ENCODE measurements at regions not wholly inside any gene's neighbourhood (a gene's known extent, or its start where the extent isn't known, plus 50 kb on each side); places are given as distances from the start of the nearest gene placed in this dataset.

DNA sequence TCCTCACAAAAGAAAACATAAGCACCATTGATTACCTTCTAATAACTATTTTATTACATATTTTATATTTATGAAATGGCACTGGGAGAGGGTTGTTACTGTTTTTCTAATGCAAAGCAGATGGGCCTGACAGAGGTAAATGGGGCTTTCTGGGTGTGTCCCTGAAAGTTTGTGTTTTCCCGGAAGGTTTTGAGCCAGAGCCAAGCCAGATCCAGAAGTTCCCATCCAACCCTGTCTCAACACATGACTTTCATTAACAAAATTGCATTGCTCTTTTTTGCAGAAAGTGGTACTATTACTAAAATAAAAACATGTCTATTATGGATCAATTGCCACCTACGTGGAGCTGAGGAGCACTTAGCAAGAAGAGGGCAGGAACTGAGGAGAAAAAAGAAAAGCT, 181.3 kb downstream of the RAB28 start:
- TF ChIP-seq, protein P1, sequence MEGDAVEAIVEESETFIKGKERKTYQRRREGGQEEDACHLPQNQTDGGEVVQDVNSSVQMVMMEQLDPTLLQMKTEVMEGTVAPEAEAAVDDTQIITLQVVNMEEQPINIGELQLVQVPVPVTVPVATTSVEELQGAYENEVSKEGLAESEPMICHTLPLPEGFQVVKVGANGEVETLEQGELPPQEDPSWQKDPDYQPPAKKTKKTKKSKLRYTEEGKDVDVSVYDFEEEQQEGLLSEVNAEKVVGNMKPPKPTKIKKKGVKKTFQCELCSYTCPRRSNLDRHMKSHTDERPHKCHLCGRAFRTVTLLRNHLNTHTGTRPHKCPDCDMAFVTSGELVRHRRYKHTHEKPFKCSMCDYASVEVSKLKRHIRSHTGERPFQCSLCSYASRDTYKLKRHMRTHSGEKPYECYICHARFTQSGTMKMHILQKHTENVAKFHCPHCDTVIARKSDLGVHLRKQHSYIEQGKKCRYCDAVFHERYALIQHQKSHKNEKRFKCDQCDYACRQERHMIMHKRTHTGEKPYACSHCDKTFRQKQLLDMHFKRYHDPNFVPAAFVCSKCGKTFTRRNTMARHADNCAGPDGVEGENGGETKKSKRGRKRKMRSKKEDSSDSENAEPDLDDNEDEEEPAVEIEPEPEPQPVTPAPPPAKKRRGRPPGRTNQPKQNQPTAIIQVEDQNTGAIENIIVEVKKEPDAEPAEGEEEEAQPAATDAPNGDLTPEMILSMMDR (IDR thresholded peaks at IDR 0.05), result no peak
- TF ChIP-seq POLR2A (IDR thresholded peaks at IDR 0.05), result no peak
